C4-2B (cell line): ENCODE measurements at regions not wholly inside any gene's neighbourhood (a gene's known extent, or its start where the extent isn't known, plus 50 kb on each side); places are given as distances from the start of the nearest gene placed in this dataset.

ENCODE experiments used
- ZFX ChIP-seq: fragments of 450-650 bp; IDR thresholded peaks from 2 replicates; pipeline ENCODE4 v1.6.1; 2017
- TF ChIP-seq, protein P1 (sequence below): fragments of 450-650 bp; conservative IDR thresholded peaks from 2 replicates; pipeline ENCODE4 v1.5.1; 2017; ENCODE audit warnings: mild to moderate bottlenecking

DNA sequence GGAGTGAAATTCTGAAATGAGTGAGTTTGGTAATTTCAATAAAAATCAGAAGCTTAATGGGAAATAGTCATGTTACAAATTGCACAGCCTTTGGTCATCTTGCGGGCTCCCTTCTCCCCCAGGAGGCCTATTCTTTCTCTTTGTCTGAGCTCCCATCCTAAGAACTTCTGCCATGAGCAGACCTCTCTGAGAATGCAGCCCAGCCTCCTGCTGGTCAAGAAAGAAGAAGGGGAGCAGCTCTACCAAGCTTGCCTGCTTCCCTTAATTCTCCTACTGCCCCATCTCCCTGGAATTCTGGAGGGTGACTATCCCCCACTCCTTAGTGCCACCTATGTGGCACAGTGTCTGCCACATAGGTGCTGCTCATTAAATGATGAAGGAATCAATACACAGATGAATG, 300.7 kb upstream of the DAB1 start:
- TF ChIP-seq, protein P1, sequence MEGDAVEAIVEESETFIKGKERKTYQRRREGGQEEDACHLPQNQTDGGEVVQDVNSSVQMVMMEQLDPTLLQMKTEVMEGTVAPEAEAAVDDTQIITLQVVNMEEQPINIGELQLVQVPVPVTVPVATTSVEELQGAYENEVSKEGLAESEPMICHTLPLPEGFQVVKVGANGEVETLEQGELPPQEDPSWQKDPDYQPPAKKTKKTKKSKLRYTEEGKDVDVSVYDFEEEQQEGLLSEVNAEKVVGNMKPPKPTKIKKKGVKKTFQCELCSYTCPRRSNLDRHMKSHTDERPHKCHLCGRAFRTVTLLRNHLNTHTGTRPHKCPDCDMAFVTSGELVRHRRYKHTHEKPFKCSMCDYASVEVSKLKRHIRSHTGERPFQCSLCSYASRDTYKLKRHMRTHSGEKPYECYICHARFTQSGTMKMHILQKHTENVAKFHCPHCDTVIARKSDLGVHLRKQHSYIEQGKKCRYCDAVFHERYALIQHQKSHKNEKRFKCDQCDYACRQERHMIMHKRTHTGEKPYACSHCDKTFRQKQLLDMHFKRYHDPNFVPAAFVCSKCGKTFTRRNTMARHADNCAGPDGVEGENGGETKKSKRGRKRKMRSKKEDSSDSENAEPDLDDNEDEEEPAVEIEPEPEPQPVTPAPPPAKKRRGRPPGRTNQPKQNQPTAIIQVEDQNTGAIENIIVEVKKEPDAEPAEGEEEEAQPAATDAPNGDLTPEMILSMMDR, result no peak
- TF ChIP-seq ZFX, result no peak
